ENCODE measurements at regions not wholly inside any gene's neighbourhood (a gene's known extent, or its start where the extent isn't known, plus 50 kb on each side); places are given as distances from the start of the nearest gene placed in this dataset.

DNA sequence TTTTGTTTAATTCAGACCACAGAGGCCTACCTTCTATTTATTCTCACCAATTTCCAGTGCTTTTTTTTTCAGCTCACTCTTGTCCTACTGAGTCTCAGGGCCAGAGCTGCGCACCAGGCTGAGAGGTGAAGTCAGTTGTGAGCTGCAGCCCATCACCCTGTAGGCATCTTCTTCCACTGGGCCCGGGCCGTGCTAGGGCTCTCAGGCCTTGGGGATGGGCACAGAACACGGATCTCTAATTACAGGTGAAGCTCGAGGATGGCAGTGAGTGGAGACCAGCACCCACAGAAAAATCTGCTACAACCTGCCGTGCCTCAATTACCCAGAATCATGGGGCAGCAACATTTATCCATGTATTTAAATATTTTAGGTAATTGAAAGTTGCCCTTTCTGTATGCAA lies 82.1 kb downstream of the IRX5 start:
- Histone ChIP-seq H3K9me3 (no peaks in the 10 kb centered on the region), H3K36me3 (ENCODE audit: insufficient read depth in 1 of 2, low read depth in 1 of 2) (no peaks in the 10 kb centered on the region), H3K4me3 (no peak overlapping the region), H3K27ac (no peak overlapping the region), H3K27me3 (ENCODE audit: insufficient read depth in 3 of 3, low read length in 2 of 3) (no peaks in the 10 kb centered on the region), H3K4me1 (no peaks in the 10 kb centered on the region)
- 92 to 95% (median 95%) methylated on average over 6 of the region's 6 CpGs for WGBS, 3 donors
- DNase-seq: no peak
- intact Hi-C loops (cut with DNase I): no loop called here
- ATAC-seq: no peak
- TF ChIP-seq, protein P1, sequence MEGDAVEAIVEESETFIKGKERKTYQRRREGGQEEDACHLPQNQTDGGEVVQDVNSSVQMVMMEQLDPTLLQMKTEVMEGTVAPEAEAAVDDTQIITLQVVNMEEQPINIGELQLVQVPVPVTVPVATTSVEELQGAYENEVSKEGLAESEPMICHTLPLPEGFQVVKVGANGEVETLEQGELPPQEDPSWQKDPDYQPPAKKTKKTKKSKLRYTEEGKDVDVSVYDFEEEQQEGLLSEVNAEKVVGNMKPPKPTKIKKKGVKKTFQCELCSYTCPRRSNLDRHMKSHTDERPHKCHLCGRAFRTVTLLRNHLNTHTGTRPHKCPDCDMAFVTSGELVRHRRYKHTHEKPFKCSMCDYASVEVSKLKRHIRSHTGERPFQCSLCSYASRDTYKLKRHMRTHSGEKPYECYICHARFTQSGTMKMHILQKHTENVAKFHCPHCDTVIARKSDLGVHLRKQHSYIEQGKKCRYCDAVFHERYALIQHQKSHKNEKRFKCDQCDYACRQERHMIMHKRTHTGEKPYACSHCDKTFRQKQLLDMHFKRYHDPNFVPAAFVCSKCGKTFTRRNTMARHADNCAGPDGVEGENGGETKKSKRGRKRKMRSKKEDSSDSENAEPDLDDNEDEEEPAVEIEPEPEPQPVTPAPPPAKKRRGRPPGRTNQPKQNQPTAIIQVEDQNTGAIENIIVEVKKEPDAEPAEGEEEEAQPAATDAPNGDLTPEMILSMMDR (IDR thresholded peaks at IDR 0.05): no peak

GRCh38 chr16:55014022-55014421 lies 83.4 kb downstream of the IRX5 start:
- no peaks in the 10 kb centered on the region for H3K4me1 ChIP-seq
- no peak overlapping the region for H3K27ac ChIP-seq
- TF ChIP-seq, protein P1 (IDR thresholded peaks at IDR 0.05): no peak
- DNase-seq (no peak), ATAC-seq (no peak)
- WGBS, 3 donors: 94 to 95% (median 95%) methylated on average over 4 of the region's 4 CpGs
- intact Hi-C loops (cut with DNase I): no loop called here
- H3K4me3 ChIP-seq: no peak overlapping the region
- H3K36me3 ChIP-seq (ENCODE audit: insufficient read depth in 1 of 2, low read depth in 1 of 2): no peaks in the 10 kb centered on the region
- no peaks in the 10 kb centered on the region for H3K9me3 ChIP-seq
- no peaks in the 10 kb centered on the region for H3K27me3 ChIP-seq (ENCODE audit: insufficient read depth in 3 of 3, low read length in 2 of 3)

GRCh38 chr16:55015181-55015913 lies 84.7 kb downstream of the IRX5 start:
- TF ChIP-seq, protein P1 (IDR thresholded peaks at IDR 0.05): no peak

GRCh38 chr16:55016515-55016914 lies 85.8 kb downstream of the IRX5 start:
- intact Hi-C loops (cut with DNase I): no loop called here
- Histone ChIP-seq H3K27ac (no peak overlapping the region), H3K4me3 (no peak overlapping the region), H3K27me3 (ENCODE audit: insufficient read depth in 3 of 3, low read length in 2 of 3) (no peaks in the 10 kb centered on the region), H3K4me1 (no peaks in the 10 kb centered on the region), H3K9me3 (peaks cover 3% of the 10 kb centered on the region), H3K36me3 (ENCODE audit: insufficient read depth in 1 of 2, low read depth in 1 of 2) (no peaks in the 10 kb centered on the region)
- ATAC-seq: no peak
- no peak for DNase-seq
- TF ChIP-seq, protein P1 (IDR thresholded peaks at IDR 0.05): no peak
- WGBS, 3 donors: 54 to 61% (median 55%) methylated on average over 9 of the region's 9 CpGs

More at GRCh38 chr16:55015181-55015913, 84.7 kb downstream of the IRX5 start:
- Histone ChIP-seq H3K27ac (no peak overlapping the region), H3K27me3 (ENCODE audit: insufficient read depth in 3 of 3, low read length in 2 of 3) (no peaks in the 10 kb centered on the region), H3K9me3 (no peaks in the 10 kb centered on the region), H3K4me3 (no peak overlapping the region), H3K36me3 (ENCODE audit: insufficient read depth in 1 of 2, low read depth in 1 of 2) (no peaks in the 10 kb centered on the region), H3K4me1 (no peaks in the 10 kb centered on the region)
- ATAC-seq (peak in 1 of 4 donors; percentile 49), DNase-seq (no peak)
- intact Hi-C loops (cut with DNase I): no loop called here
- 40 to 46% (median 45%) methylated on average over 10 of the region's 10 CpGs for WGBS, 3 donors

GRCh38 chr16:55017321-55017720 lies 86.7 kb downstream of the IRX5 start:
- Histone ChIP-seq H3K4me1 (no peaks in the 10 kb centered on the region), H3K36me3 (ENCODE audit: insufficient read depth in 1 of 2, low read depth in 1 of 2) (no peaks in the 10 kb centered on the region), H3K4me3 (no peak overlapping the region), H3K27me3 (ENCODE audit: insufficient read depth in 3 of 3, low read length in 2 of 3) (no peaks in the 10 kb centered on the region), H3K27ac (no peak overlapping the region), H3K9me3 (peaks cover 3% of the 10 kb centered on the region)
- TF ChIP-seq, protein P1 (IDR thresholded peaks at IDR 0.05): no peak
- 64 to 67% (median 64%) methylated on average over 6 of the region's 6 CpGs for WGBS, 3 donors
- ATAC-seq (no peak), DNase-seq (no peak)
- intact Hi-C loops (cut with DNase I): no loop called here

Data from psoas muscle (tissue), 7 donors.